AG10803 (cell line): ENCODE measurements at regions not wholly inside any gene's neighbourhood (a gene's known extent, or its start where the extent isn't known, plus 50 kb on each side); places are given as distances from the start of the nearest gene placed in this dataset.
A peak's percentile ranks its signal among the peaks of the same experiment; 100 is the strongest.

ENCODE experiments used
- DNase-seq: peaks from one replicate; pipeline ENCODE4 v3.0.0; 2010; ENCODE audit warnings: low read depth
- H3K4me3 ChIP-seq: 2 replicates; pipeline ENCODE4 v1.5.1; 2011; ENCODE audit warnings: mild to moderate bottlenecking, low read length, control low read depth
- TF ChIP-seq, protein P1 (sequence below): conservative IDR thresholded peaks from 2 replicates; pipeline ENCODE4 v1.5.1; 2011; ENCODE audit warnings: mild to moderate bottlenecking, low read length, control low read depth, inconsistent platforms

DNA sequence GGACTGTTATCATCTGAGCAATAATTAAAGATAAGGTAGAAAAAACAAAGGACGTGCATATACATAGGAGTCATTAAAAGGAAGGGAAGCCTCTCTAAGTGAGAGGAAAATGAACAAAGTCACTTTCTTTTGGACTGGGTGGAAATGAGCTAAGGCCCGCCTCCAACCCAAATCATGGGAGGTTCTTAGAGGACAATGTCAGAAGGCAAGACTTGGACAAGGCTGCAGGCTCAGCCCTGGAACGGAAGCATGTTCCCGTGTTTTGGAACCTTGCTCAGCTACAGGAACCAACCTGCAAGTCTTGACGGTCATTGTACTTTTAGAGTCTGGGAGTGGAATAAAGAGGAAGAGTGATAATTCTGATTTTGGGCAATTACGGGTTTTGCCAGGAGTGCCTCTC is 59.4 kb upstream of the EPB41L3 start:
- no peak for DNase-seq
- H3K4me3 ChIP-seq = no peak overlapping the region
- TF ChIP-seq, protein P1, sequence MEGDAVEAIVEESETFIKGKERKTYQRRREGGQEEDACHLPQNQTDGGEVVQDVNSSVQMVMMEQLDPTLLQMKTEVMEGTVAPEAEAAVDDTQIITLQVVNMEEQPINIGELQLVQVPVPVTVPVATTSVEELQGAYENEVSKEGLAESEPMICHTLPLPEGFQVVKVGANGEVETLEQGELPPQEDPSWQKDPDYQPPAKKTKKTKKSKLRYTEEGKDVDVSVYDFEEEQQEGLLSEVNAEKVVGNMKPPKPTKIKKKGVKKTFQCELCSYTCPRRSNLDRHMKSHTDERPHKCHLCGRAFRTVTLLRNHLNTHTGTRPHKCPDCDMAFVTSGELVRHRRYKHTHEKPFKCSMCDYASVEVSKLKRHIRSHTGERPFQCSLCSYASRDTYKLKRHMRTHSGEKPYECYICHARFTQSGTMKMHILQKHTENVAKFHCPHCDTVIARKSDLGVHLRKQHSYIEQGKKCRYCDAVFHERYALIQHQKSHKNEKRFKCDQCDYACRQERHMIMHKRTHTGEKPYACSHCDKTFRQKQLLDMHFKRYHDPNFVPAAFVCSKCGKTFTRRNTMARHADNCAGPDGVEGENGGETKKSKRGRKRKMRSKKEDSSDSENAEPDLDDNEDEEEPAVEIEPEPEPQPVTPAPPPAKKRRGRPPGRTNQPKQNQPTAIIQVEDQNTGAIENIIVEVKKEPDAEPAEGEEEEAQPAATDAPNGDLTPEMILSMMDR = no peak

DNA sequence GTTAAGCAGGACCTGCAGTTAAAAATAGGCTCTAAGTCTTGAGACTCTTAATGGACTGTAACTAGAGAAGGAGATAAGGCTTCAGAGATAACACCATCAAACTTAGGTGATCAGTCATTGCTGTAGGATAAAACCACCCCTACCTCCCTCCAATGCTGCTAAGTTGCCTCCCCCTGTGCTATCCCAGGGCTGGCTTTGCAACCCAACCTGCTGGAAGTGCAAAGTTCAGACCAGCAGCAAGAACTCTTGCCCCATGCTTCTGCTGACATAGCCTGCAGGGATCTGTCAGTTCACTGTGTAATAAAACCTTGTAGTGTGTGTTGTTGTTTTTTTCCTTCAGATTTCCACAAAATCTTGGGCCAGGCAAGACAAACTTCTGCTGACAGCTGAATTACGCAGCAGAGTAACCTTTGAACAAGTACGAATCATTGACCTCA is 57.4 kb upstream of the EPB41L3 start:
- TF ChIP-seq, protein P1 = no peak
- no peak for DNase-seq
- no peak overlapping the region for H3K4me3 ChIP-seq

DNA sequence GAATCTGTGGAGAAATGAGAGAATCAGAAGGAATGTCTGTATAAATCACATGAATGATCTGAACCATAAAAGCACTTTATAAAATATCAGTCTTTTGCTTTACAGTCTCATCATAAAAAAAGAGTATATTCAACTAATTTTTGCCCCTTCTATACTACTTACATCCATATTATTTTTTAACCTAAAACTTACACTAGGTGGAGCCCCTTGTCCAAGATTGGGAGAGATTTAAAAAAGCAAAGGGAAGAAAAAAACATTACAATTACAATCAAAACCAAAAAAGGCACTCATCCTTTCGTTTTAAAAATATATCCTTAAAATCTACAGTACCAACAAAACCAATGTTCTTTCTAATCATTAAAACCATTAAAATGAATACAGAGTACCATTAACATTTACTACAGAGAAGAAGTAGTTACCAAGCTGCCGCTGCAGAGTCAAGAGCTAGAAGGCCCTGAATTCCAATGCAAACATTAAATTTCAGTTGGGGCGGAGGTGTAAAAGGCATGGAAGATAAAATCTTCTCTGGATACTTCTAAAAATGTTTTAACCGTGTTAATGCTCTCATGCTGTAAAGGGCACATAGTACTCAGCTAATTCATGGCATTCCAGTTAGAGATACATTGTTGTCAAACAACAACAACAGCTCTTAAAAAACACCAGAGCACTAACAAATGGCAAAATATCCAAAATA is 56.7 kb upstream of the EPB41L3 start:
- TF ChIP-seq, protein P1 = peak; percentile 51
- no peak overlapping the region for H3K4me3 ChIP-seq
- DNase-seq = peak; percentile 20

DNA sequence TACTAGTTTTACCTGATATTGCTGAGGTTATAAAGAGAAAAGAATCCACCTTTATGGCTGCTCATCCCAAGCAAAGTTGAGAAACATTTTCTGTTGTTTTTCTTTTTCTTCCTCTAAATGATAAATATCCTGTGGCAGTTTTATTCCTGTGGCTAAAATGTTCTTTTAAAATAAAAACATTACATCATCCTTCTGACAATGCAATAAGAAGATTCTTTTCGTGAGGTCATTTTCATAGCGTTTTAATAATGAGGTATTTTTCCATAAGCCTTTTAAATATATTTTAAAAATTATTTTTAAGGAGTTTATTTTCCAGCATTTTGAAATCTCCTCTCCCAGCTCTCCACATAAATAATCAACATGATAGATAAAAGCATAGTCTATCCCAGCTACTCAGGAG is 52.8 kb upstream of the EPB41L3 start:
- DNase-seq = no peak
- no peak overlapping the region for H3K4me3 ChIP-seq
- TF ChIP-seq, protein P1 = no peak
